Chondrocyte (in vitro differentiated cells): ENCODE measurements at regions not wholly inside any gene's neighbourhood (a gene's known extent, or its start where the extent isn't known, plus 50 kb on each side); places are given as distances from the start of the nearest gene placed in this dataset.

Experiments used
- DNase-seq: peaks from one replicate; pipeline ENCODE4 v3.0.0; 2021; ENCODE audit warnings: mixed read lengths, low spot score
- H3K27ac Mint-ChIP-seq: one replicate; pipeline ENCODE4 v1.8.0; 2021; ENCODE audit warnings: mild to moderate bottlenecking, moderate library complexity, mixed read lengths; ENCODE audit not compliant: unreplicated experiment
- H3K27me3 Mint-ChIP-seq: 2 replicates; pipeline ENCODE4 v1.8.0; 2021; ENCODE audit warnings: low read depth, mixed read lengths
- H3K36me3 Mint-ChIP-seq: 2 replicates; pipeline ENCODE4 v1.8.0; 2021; ENCODE audit warnings: low read depth, mixed read lengths
- H3K4me1 Mint-ChIP-seq: 2 replicates; pipeline ENCODE4 v1.8.0; 2021; ENCODE audit warnings: low read depth, mild to moderate bottlenecking, mixed read lengths
- H3K4me3 Mint-ChIP-seq: one replicate; pipeline ENCODE4 v1.8.0; 2021; ENCODE audit warnings: mild to moderate bottlenecking, moderate library complexity, mixed read lengths; ENCODE audit not compliant: unreplicated experiment
- H3K9me3 Mint-ChIP-seq: 2 replicates; pipeline ENCODE4 v1.8.0; 2021; ENCODE audit warnings: low read depth, mixed read lengths
- CTCF ChIP-seq: fragments of 200-600 bp; sonication (generic); IDR thresholded peaks from 2 replicates; pipeline ENCODE4 v1.5.0; 2021; ENCODE audit warnings: antibody characterized with exemption, mild to moderate bottlenecking, moderate library complexity

GRCh38 chr4:79492148-79492547 is 84.1 kb upstream of the GK2 start:
- H3K4me1 Mint-ChIP-seq, result no peaks in the 10 kb centered on the region
- peaks cover 2% of the 10 kb centered on the region for H3K9me3 Mint-ChIP-seq
- H3K36me3 Mint-ChIP-seq, result no peaks in the 10 kb centered on the region
- no peak for TF ChIP-seq CTCF
- no peak overlapping the region for H3K27ac Mint-ChIP-seq
- no peak for DNase-seq
- no peak overlapping the region for H3K4me3 Mint-ChIP-seq
- peaks cover 15% of the 10 kb centered on the region for H3K27me3 Mint-ChIP-seq

- Mint-ChIP-seq H3K4me1 (no peaks in the 10 kb centered on the region), H3K4me3 (no peak overlapping the region), H3K9me3 (peaks cover 4% of the 10 kb centered on the region)
Observed at GRCh38 chr4:79489506-79489905, 81.5 kb upstream of the GK2 start.

GRCh38 chr4:79476196-79476595 is 68.2 kb upstream of the GK2 start:
- DNase-seq, result no peak
- no peaks in the 10 kb centered on the region for H3K36me3 Mint-ChIP-seq

More at GRCh38 chr4:79489506-79489905, 81.5 kb upstream of the GK2 start:
- Mint-ChIP-seq H3K27ac (no peak overlapping the region), H3K27me3 (peaks cover 10% of the 10 kb centered on the region), H3K36me3 (no peaks in the 10 kb centered on the region)
- TF ChIP-seq CTCF, result no peak
- no peak for DNase-seq

GRCh38 chr4:79473439-79473724 is 65.4 kb upstream of the GK2 start:
- DNase-seq, result no peak
- no peak for TF ChIP-seq CTCF
- H3K36me3 Mint-ChIP-seq, result no peaks in the 10 kb centered on the region
- H3K27ac Mint-ChIP-seq, result no peak overlapping the region
- H3K4me3 Mint-ChIP-seq, result no peak overlapping the region
- no peaks in the 10 kb centered on the region for H3K4me1 Mint-ChIP-seq
- peaks cover 10% of the 10 kb centered on the region for H3K27me3 Mint-ChIP-seq
- H3K9me3 Mint-ChIP-seq, result peaks cover 2% of the 10 kb centered on the region

More at GRCh38 chr4:79476196-79476595, 68.2 kb upstream of the GK2 start:
- peaks cover 4% of the 10 kb centered on the region for H3K9me3 Mint-ChIP-seq
- H3K27ac Mint-ChIP-seq, result no peak overlapping the region
- H3K4me1 Mint-ChIP-seq, result no peaks in the 10 kb centered on the region
- H3K4me3 Mint-ChIP-seq, result no peak overlapping the region
- peaks cover 10% of the 10 kb centered on the region for H3K27me3 Mint-ChIP-seq
- no peak for TF ChIP-seq CTCF

- H3K4me1 Mint-ChIP-seq, result no peaks in the 10 kb centered on the region
- no peak overlapping the region for H3K4me3 Mint-ChIP-seq
- no peaks in the 10 kb centered on the region for H3K36me3 Mint-ChIP-seq
Observed at GRCh38 chr4:79472693-79473438, 64.8 kb upstream of the GK2 start.

More at GRCh38 chr4:79472693-79473438, 64.8 kb upstream of the GK2 start:
- no peak for TF ChIP-seq CTCF
- Mint-ChIP-seq H3K27ac (no peak overlapping the region), H3K9me3 (no peaks in the 10 kb centered on the region), H3K27me3 (peaks cover 12% of the 10 kb centered on the region)
- DNase-seq, result no peak
